Neutrophil (primary cell): ENCODE measurements at regions not wholly inside any gene's neighbourhood (a gene's known extent, or its start where the extent isn't known, plus 50 kb on each side); places are given as distances from the start of the nearest gene placed in this dataset.
"Not testable (repeated sequence)": the region's sequence is repeated elsewhere in the genome, so short reads cannot be mapped to it uniquely, and the experiment has no call there.

Experiments
- H3K27ac ChIP-seq: fragments of 200-600 bp; sonication (generic); 2 replicates; pipeline ENCODE4 v1.5.1; 2016; ENCODE audit warnings: mild to moderate bottlenecking, moderate library complexity
- H3K27me3 ChIP-seq: fragments of 200-600 bp; sonication (generic); 2 replicates; pipeline ENCODE4 v1.6.0; 2016; ENCODE audit warnings: mild to moderate bottlenecking
- H3K36me3 ChIP-seq: fragments of 200-600 bp; sonication (generic); 2 replicates; pipeline ENCODE4 v1.5.1; 2017
- H3K4me1 ChIP-seq, 2 experiments: fragments of 200-600 bp in 1 of 2; sonication (generic) in 1 of 2; 1 replicate in 1 of 2; 2 replicates in 1 of 2; pipeline versions ENCODE4 v1.5.1 to v1.6.1; 2013 to 2016; ENCODE audit warnings: low read depth in 1 of 2, low read length in 1 of 2, mild to moderate bottlenecking in 1 of 2, moderate library complexity in 1 of 2; ENCODE audit not compliant: control insufficient read depth in 1 of 2, insufficient read depth in 1 of 2
- H3K4me3 ChIP-seq, 2 experiments: fragments of 200-600 bp in 1 of 2; sonication (generic) in 1 of 2; 1 replicate in 1 of 2; 2 replicates in 1 of 2; pipeline ENCODE4 v1.5.1; 2013 to 2016; ENCODE audit warnings: low read depth in 1 of 2, low read length in 1 of 2, mild to moderate bottlenecking in 1 of 2, moderate library complexity in 1 of 2
- H3K9me3 ChIP-seq: fragments of 200-600 bp; sonication (generic); 2 replicates; pipeline ENCODE4 v1.5.1; 2016
- TF ChIP-seq, protein P1 (sequence below): fragments of 200-600 bp; sonication (generic); IDR thresholded peaks from 2 replicates; pipeline ENCODE4 v1.5.1; 2016; ENCODE audit warnings: antibody characterized with exemption

DNA sequence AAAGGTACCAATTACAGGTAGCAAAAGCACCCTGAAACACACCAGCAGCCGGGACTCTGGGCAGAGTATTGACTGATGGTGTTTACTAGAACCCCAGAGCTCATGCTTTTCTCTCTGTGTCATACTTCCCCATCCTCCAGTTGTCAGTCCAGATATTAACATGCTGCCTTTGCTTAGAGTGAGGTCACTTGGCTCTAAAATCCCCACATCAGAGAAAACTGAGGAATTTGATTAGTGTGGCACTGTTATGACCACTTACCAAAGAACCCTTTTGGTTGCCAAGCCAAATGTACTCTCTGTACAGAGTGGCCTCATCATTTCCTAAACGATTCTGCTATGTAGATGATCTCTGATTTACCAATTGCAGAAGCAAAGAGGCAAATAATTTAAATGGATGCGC lies 80.4 kb downstream of the ABCC12 start:
- no peaks in the 10 kb centered on the region for H3K9me3 ChIP-seq
- no peak overlapping the region for H3K27ac ChIP-seq
- H3K36me3 ChIP-seq: no peaks in the 10 kb centered on the region
- TF ChIP-seq, protein P1, sequence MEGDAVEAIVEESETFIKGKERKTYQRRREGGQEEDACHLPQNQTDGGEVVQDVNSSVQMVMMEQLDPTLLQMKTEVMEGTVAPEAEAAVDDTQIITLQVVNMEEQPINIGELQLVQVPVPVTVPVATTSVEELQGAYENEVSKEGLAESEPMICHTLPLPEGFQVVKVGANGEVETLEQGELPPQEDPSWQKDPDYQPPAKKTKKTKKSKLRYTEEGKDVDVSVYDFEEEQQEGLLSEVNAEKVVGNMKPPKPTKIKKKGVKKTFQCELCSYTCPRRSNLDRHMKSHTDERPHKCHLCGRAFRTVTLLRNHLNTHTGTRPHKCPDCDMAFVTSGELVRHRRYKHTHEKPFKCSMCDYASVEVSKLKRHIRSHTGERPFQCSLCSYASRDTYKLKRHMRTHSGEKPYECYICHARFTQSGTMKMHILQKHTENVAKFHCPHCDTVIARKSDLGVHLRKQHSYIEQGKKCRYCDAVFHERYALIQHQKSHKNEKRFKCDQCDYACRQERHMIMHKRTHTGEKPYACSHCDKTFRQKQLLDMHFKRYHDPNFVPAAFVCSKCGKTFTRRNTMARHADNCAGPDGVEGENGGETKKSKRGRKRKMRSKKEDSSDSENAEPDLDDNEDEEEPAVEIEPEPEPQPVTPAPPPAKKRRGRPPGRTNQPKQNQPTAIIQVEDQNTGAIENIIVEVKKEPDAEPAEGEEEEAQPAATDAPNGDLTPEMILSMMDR: no peak
- H3K4me1 ChIP-seq: no peaks in the 10 kb centered on the region
- H3K4me3 ChIP-seq: no peak overlapping the region
- no peaks in the 10 kb centered on the region for H3K27me3 ChIP-seq

- TF ChIP-seq, protein P1: no peak
- Histone ChIP-seq H3K36me3 (no peaks in the 10 kb centered on the region), H3K9me3 (no peaks in the 10 kb centered on the region), H3K27ac (no peak overlapping the region), H3K4me1 (no peaks in the 10 kb centered on the region), H3K27me3 (no peaks in the 10 kb centered on the region), H3K4me3 (no peak overlapping the region)
Observed at GRCh38 chr16:48067388-48067787, 88.4 kb downstream of the ABCC12 start.

GRCh38 chr16:48064971-48065370 lies 90.8 kb downstream of the ABCC12 start:
- H3K27me3 ChIP-seq: no peaks in the 10 kb centered on the region
- TF ChIP-seq, protein P1: no peak
- H3K4me3 ChIP-seq: no peak overlapping the region

DNA sequence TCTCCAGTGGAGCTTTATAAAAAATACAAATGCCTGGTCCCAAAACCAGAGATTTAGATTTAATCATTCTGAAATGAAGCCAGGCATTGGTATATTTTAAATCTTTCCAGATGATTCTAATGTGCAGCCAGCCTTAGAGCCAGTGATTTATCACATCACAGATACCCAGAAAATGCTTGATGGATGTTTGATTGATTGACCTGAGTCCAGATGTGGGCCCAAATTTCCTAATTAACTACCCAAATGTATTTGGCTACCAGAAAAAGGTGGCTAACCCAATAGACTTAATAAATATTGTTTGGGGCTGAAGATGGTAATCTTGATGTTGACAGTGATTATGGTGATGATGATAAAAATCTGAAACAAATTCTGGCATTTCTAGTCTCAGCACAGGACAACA lies 93.1 kb downstream of the ABCC12 start:
- Histone ChIP-seq H3K9me3 (no peaks in the 10 kb centered on the region), H3K4me3 (no peak overlapping the region), H3K36me3 (no peaks in the 10 kb centered on the region), H3K27ac (no peak overlapping the region), H3K27me3 (no peaks in the 10 kb centered on the region), H3K4me1 (no peaks in the 10 kb centered on the region)
- TF ChIP-seq, protein P1: no peak

More at GRCh38 chr16:48064971-48065370, 90.8 kb downstream of the ABCC12 start:
- no peaks in the 10 kb centered on the region for H3K4me1 ChIP-seq
- H3K36me3 ChIP-seq: no peaks in the 10 kb centered on the region
- H3K9me3 ChIP-seq: no peaks in the 10 kb centered on the region
- no peak overlapping the region for H3K27ac ChIP-seq

- Histone ChIP-seq H3K27ac (no peak overlapping the region), H3K27me3 (peaks cover 21% of the 10 kb centered on the region), H3K4me3 (no peak overlapping the region), H3K9me3 (no peaks in the 10 kb centered on the region), H3K36me3 (no peaks in the 10 kb centered on the region), H3K4me1 (no peaks in the 10 kb centered on the region)
- TF ChIP-seq, protein P1: no peak
Observed at GRCh38 chr16:48059936-48060335, 95.9 kb downstream of the ABCC12 start.

GRCh38 chr16:48059190-48059589 lies 96.6 kb downstream of the ABCC12 start:
- not testable (repeated sequence) for H3K4me1 ChIP-seq, H3K9me3 ChIP-seq, H3K4me3 ChIP-seq, H3K36me3 ChIP-seq, H3K27ac ChIP-seq
- H3K27me3 ChIP-seq: peaks cover 28% of the 10 kb centered on the region
